ENCODE measurements at regions not wholly inside any gene's neighbourhood (a gene's known extent, or its start where the extent isn't known, plus 50 kb on each side); places are given as distances from the start of the nearest gene placed in this dataset.

GRCh38 chr7:91777522-91777921, 103.0 kb downstream of the MTERF1 start:
- Histone ChIP-seq H3K27me3 (no peaks in the 10 kb centered on the region), H3K9me3 (no peaks in the 10 kb centered on the region), H3K27ac (no peak overlapping the region), H3K4me3 (no peak overlapping the region), H3K36me3 (no peaks in the 10 kb centered on the region), H3K4me1 (no peaks in the 10 kb centered on the region)
- no peak for DNase-seq
- no peak for ATAC-seq
- intact Hi-C loops (cut with DNase I), result no loop called here
- no peak for TF ChIP-seq CTCF (IDR thresholded peaks at IDR 0.05)

GRCh38 chr7:91778416-91778815, 102.1 kb downstream of the MTERF1 start:
- intact Hi-C loops (cut with DNase I), result no loop called here
- Histone ChIP-seq H3K36me3 (no peaks in the 10 kb centered on the region), H3K27me3 (no peaks in the 10 kb centered on the region), H3K4me1 (no peaks in the 10 kb centered on the region), H3K9me3 (no peaks in the 10 kb centered on the region), H3K4me3 (no peak overlapping the region), H3K27ac (no peak overlapping the region)
- no peak for TF ChIP-seq CTCF (IDR thresholded peaks at IDR 0.05)
- DNase-seq (no peak), ATAC-seq (no peak)

- no peak for ATAC-seq
- intact Hi-C loops (cut with DNase I), result no loop called here
Observed at GRCh38 chr7:91780521-91780920, 100.0 kb downstream of the MTERF1 start.

GRCh38 chr7:91784469-91784868, 96.0 kb downstream of the MTERF1 start:
- peak in 1 of 4 donors; percentile 34 for DNase-seq
- Histone ChIP-seq H3K36me3 (no peaks in the 10 kb centered on the region), H3K4me3 (no peak overlapping the region), H3K27me3 (no peaks in the 10 kb centered on the region), H3K27ac (no peak overlapping the region), H3K9me3 (no peaks in the 10 kb centered on the region), H3K4me1 (no peaks in the 10 kb centered on the region)
- intact Hi-C loops (cut with DNase I), result no loop called here
- TF ChIP-seq CTCF (IDR thresholded peaks at IDR 0.05), result peak in 1 of 2 donors; percentile 18
- peak; percentile 82 for ATAC-seq

More at GRCh38 chr7:91780521-91780920, 100.0 kb downstream of the MTERF1 start:
- Histone ChIP-seq H3K4me1 (no peaks in the 10 kb centered on the region), H3K4me3 (no peak overlapping the region), H3K36me3 (no peaks in the 10 kb centered on the region), H3K9me3 (no peaks in the 10 kb centered on the region), H3K27me3 (no peaks in the 10 kb centered on the region), H3K27ac (no peak overlapping the region)
- no peak for DNase-seq
- TF ChIP-seq CTCF (IDR thresholded peaks at IDR 0.05), result no peak

GRCh38 chr7:91787931-91788330, 92.6 kb downstream of the MTERF1 start:
- DNase-seq, result peak in 2 of 4 donors; percentile 29 to 58

More at GRCh38 chr7:91787931-91788330, 92.6 kb downstream of the MTERF1 start:
- Histone ChIP-seq H3K27me3 (no peaks in the 10 kb centered on the region), H3K27ac (no peak overlapping the region), H3K36me3 (no peaks in the 10 kb centered on the region), H3K4me1 (no peaks in the 10 kb centered on the region), H3K9me3 (peaks cover 0 to 5% of the 10 kb centered on the region in 2 donors), H3K4me3 (no peak overlapping the region)
- intact Hi-C loops (cut with DNase I), result no loop called here
- TF ChIP-seq CTCF (IDR thresholded peaks at IDR 0.05), result no peak
- ATAC-seq, result no peak
